ENCODE measurements at regions not wholly inside any gene's neighbourhood (a gene's known extent, or its start where the extent isn't known, plus 50 kb on each side); places are given as distances from the start of the nearest gene placed in this dataset.

DNA sequence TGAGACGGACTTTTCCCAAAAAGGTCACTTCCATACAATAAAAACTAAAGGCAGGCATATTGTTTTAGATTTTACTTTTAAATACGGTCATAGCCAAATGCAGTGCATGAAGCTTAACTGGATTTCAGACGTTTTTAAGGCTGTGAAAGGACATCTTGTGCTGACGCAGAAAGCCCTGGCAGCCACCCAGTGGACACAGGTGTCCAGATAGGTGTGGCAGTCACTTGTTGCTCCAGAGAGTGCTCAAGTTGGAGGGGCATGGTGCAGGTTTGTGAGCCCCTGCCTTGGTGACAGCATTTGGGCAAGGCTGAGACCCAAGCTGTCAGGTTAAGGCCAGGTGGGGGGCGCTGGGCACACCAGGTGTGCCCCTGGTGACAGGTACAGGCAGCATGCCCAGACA is 135.8 kb upstream of the TBL1X start:
- TF ChIP-seq POLR2AphosphoS5 (IDR thresholded peaks at IDR 0.05; ENCODE audit: low read depth, low read length) (no peak), FOXP2 (optimal IDR thresholded peaks at IDR 0.05; ENCODE audit: borderline replicate concordance, extremely low read depth, extremely low read length, insufficient read depth) (no peak), TAF1 (IDR thresholded peaks at IDR 0.05; ENCODE audit: borderline replicate concordance, insufficient read depth, low read length) (no peak), SIN3A (IDR thresholded peaks at IDR 0.05; ENCODE audit: borderline replicate concordance, insufficient read depth, low read length) (no peak)
- TF ChIP-seq, protein P1, sequence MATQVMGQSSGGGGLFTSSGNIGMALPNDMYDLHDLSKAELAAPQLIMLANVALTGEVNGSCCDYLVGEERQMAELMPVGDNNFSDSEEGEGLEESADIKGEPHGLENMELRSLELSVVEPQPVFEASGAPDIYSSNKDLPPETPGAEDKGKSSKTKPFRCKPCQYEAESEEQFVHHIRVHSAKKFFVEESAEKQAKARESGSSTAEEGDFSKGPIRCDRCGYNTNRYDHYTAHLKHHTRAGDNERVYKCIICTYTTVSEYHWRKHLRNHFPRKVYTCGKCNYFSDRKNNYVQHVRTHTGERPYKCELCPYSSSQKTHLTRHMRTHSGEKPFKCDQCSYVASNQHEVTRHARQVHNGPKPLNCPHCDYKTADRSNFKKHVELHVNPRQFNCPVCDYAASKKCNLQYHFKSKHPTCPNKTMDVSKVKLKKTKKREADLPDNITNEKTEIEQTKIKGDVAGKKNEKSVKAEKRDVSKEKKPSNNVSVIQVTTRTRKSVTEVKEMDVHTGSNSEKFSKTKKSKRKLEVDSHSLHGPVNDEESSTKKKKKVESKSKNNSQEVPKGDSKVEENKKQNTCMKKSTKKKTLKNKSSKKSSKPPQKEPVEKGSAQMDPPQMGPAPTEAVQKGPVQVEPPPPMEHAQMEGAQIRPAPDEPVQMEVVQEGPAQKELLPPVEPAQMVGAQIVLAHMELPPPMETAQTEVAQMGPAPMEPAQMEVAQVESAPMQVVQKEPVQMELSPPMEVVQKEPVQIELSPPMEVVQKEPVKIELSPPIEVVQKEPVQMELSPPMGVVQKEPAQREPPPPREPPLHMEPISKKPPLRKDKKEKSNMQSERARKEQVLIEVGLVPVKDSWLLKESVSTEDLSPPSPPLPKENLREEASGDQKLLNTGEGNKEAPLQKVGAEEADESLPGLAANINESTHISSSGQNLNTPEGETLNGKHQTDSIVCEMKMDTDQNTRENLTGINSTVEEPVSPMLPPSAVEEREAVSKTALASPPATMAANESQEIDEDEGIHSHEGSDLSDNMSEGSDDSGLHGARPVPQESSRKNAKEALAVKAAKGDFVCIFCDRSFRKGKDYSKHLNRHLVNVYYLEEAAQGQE (IDR thresholded peaks at IDR 0.05; ENCODE audit: insufficient read depth in 1 of 2, low read depth in 2 of 2, low read length in 2 of 2), result no peak
